DND-41 (cell line): ENCODE measurements at regions not wholly inside any gene's neighbourhood (a gene's known extent, or its start where the extent isn't known, plus 50 kb on each side); places are given as distances from the start of the nearest gene placed in this dataset.

ENCODE experiments used
- ATAC-seq: fragments of 200-7000 bp; cut with Tn5 transposase; 3 replicates; pipeline ENCODE4 v1.9.1; 2021; ENCODE audit warnings: low read depth; ENCODE audit not compliant: insufficient read depth
- DNase-seq: peaks from one replicate; pipeline ENCODE4 v3.0.0-alpha.2; 2020
- H2AFZ ChIP-seq: 2 replicates; pipeline ENCODE4 v1.6.0; 2012; ENCODE audit warnings: low read depth, low read length
- H3K27ac ChIP-seq: 2 replicates; pipeline ENCODE4 v1.5.1; 2012; ENCODE audit warnings: low read length, inconsistent platforms
- H3K27me3 ChIP-seq: fragments of 200-600 bp; sonication (generic); 2 replicates; pipeline ENCODE4 v1.6.0; 2012; ENCODE audit warnings: low read length, mild to moderate bottlenecking, inconsistent platforms; ENCODE audit not compliant: insufficient read depth, poor library complexity
- H3K36me3 ChIP-seq: 2 replicates; pipeline ENCODE4 v1.5.1; 2012; ENCODE audit warnings: low read length, inconsistent platforms; ENCODE audit not compliant: insufficient read depth
- H3K4me1 ChIP-seq: 2 replicates; pipeline ENCODE4 v1.5.1; 2012; ENCODE audit warnings: mild to moderate bottlenecking, low read length; ENCODE audit not compliant: insufficient read depth
- H3K4me2 ChIP-seq: 2 replicates; pipeline ENCODE4 v1.6.0; 2012; ENCODE audit warnings: mild to moderate bottlenecking, moderate library complexity, low read length, inconsistent platforms; ENCODE audit not compliant: insufficient read depth
- H3K4me3 ChIP-seq, 2 experiments: fragments of 200-600 bp in 1 of 2; shearing (Covaris generic) in 1 of 2; 2 replicates each; pipeline ENCODE4 v1.5.1; 2012 to 2016; ENCODE audit warnings: inconsistent platforms in 2 of 2, low read length in 2 of 2, mild to moderate bottlenecking in 2 of 2, low read depth in 1 of 2, moderate library complexity in 1 of 2
- H3K79me2 ChIP-seq: 2 replicates; pipeline ENCODE4 v1.6.0; 2012; ENCODE audit warnings: low read length, inconsistent platforms; ENCODE audit not compliant: insufficient read depth
- H3K9ac ChIP-seq: 2 replicates; pipeline ENCODE4 v1.6.0; 2012; ENCODE audit warnings: low read depth, mild to moderate bottlenecking, inconsistent platforms, low read length, moderate library complexity
- H3K9me3 ChIP-seq: 2 replicates; pipeline ENCODE4 v1.5.1; 2012; ENCODE audit warnings: low read length, moderate library complexity, mild to moderate bottlenecking, inconsistent platforms; ENCODE audit not compliant: insufficient read depth, severe bottlenecking
- H4K20me1 ChIP-seq: 2 replicates; pipeline ENCODE4 v1.6.0; 2012; ENCODE audit warnings: low read length; ENCODE audit not compliant: insufficient read depth
- CTCF ChIP-seq: IDR thresholded peaks from 2 replicates; pipeline ENCODE4 v1.5.1; 2012; ENCODE audit warnings: borderline replicate concordance, low read length, moderate library complexity, mild to moderate bottlenecking; ENCODE audit not compliant: poor library complexity, severe bottlenecking; ENCODE audit errors: extremely low read depth
- EZH2 ChIP-seq: IDR thresholded peaks from 3 replicates; pipeline ENCODE4 v1.6.1; 2012; ENCODE audit warnings: borderline replicate concordance, low read depth, mild to moderate bottlenecking, moderate library complexity, low read length, inconsistent platforms; ENCODE audit not compliant: severe bottlenecking

GRCh38 chr6:126784161-126784790 lies 334.2 kb upstream of the RSPO3 start:
- no peak overlapping the region for H2AFZ ChIP-seq
- no peaks in the 10 kb centered on the region for H3K9me3 ChIP-seq
- TF ChIP-seq CTCF (no peak), EZH2 (no peak)
- H3K27me3 ChIP-seq, result no peaks in the 10 kb centered on the region
- no peak for DNase-seq
- no peaks in the 10 kb centered on the region for H3K36me3 ChIP-seq
- no peaks in the 10 kb centered on the region for H3K79me2 ChIP-seq
- H3K9ac ChIP-seq, result no peak overlapping the region
- no peak overlapping the region for H3K27ac ChIP-seq
- H4K20me1 ChIP-seq, result no peaks in the 10 kb centered on the region
- no peak overlapping the region for H3K4me3 ChIP-seq
- no peak for ATAC-seq
- H3K4me2 ChIP-seq, result no peak overlapping the region
- H3K4me1 ChIP-seq, result no peaks in the 10 kb centered on the region

- no peaks in the 10 kb centered on the region for H3K27me3 ChIP-seq
- H4K20me1 ChIP-seq, result no peaks in the 10 kb centered on the region
- no peak for TF ChIP-seq EZH2
- no peak for TF ChIP-seq CTCF
- no peak overlapping the region for H3K9ac ChIP-seq
- no peak overlapping the region for H3K4me3 ChIP-seq
- DNase-seq, result no peak
- no peak overlapping the region for H3K4me2 ChIP-seq
- no peaks in the 10 kb centered on the region for H3K4me1 ChIP-seq
- ATAC-seq, result no peak
- H3K36me3 ChIP-seq, result no peaks in the 10 kb centered on the region
- no peaks in the 10 kb centered on the region for H3K79me2 ChIP-seq
- H3K9me3 ChIP-seq, result no peaks in the 10 kb centered on the region
- no peak overlapping the region for H2AFZ ChIP-seq
- no peak overlapping the region for H3K27ac ChIP-seq
These were observed 332.2 kb upstream of the RSPO3 start for GRCh38 chr6:126786262-126786661.

- no peak overlapping the region for H2AFZ ChIP-seq
- no peak for ATAC-seq
- TF ChIP-seq CTCF (no peak), EZH2 (no peak)
These were observed 330.8 kb upstream of the RSPO3 start for GRCh38 chr6:126787635-126788034.

GRCh38 chr6:126788861-126789365 lies 329.6 kb upstream of the RSPO3 start:
- Histone ChIP-seq H2AFZ (no peak overlapping the region), H3K36me3 (no peaks in the 10 kb centered on the region)

More at GRCh38 chr6:126787635-126788034, 330.8 kb upstream of the RSPO3 start:
- Histone ChIP-seq H3K4me3 (no peak overlapping the region), H3K9ac (no peak overlapping the region), H3K4me2 (no peak overlapping the region), H3K27ac (no peak overlapping the region), H3K27me3 (no peaks in the 10 kb centered on the region), H3K4me1 (no peaks in the 10 kb centered on the region), H4K20me1 (no peaks in the 10 kb centered on the region), H3K36me3 (no peaks in the 10 kb centered on the region), H3K79me2 (no peaks in the 10 kb centered on the region), H3K9me3 (no peaks in the 10 kb centered on the region)
- no peak for DNase-seq

More at GRCh38 chr6:126788861-126789365, 329.6 kb upstream of the RSPO3 start:
- Histone ChIP-seq H3K27me3 (no peaks in the 10 kb centered on the region), H3K4me2 (no peak overlapping the region), H3K9ac (no peak overlapping the region), H3K9me3 (no peaks in the 10 kb centered on the region), H3K79me2 (no peaks in the 10 kb centered on the region), H4K20me1 (no peaks in the 10 kb centered on the region), H3K4me3 (no peak overlapping the region), H3K4me1 (no peaks in the 10 kb centered on the region), H3K27ac (no peak overlapping the region)
- no peak for TF ChIP-seq EZH2
- no peak for TF ChIP-seq CTCF
- no peak for ATAC-seq
- DNase-seq, result no peak
